Naive B cell (primary cell): ENCODE measurements at regions not wholly inside any gene's neighbourhood (a gene's known extent, or its start where the extent isn't known, plus 50 kb on each side); places are given as distances from the start of the nearest gene placed in this dataset.

Experiments used
- ATAC-seq, 2 donors: fragments of 150-1000 bp; cut with Tn5 transposase; 2 replicates each; pipeline ENCODE4 v1.10.0; 2021; ENCODE audit warnings: low read depth in 2 of 2, mild to moderate bottlenecking in 2 of 2, moderate library complexity in 2 of 2
- DNase-seq: peaks from one replicate; pipeline ENCODE4 v3.0.0; 2022
- H3K27ac Mint-ChIP-seq, 6 donors: one replicate each; pipeline ENCODE4 v1.8.0; 2020 to 2022; ENCODE audit warnings: mild to moderate bottlenecking in 6 of 6, mixed read lengths in 6 of 6, moderate library complexity in 5 of 6, inconsistent platforms in 2 of 6
- H3K27me3 Mint-ChIP-seq, 3 donors: one replicate each; pipeline ENCODE4 v1.8.0; 2021 to 2022; ENCODE audit warnings: mixed read lengths in 3 of 3, mild to moderate bottlenecking in 1 of 3
- H3K36me3 Mint-ChIP-seq, 2 donors: one replicate each; pipeline ENCODE4 v1.8.0; 2020 to 2022; ENCODE audit warnings: mixed read lengths in 2 of 2, inconsistent platforms in 1 of 2, mild to moderate bottlenecking in 1 of 2
- H3K4me1 Mint-ChIP-seq, 3 donors: one replicate each; pipeline ENCODE4 v1.8.0; 2020 to 2022; ENCODE audit warnings: mixed read lengths in 3 of 3, inconsistent platforms in 1 of 3, mild to moderate bottlenecking in 1 of 3, moderate library complexity in 1 of 3
- H3K4me3 Mint-ChIP-seq, 8 donors: one replicate each; pipeline ENCODE4 v1.8.0; 2020 to 2022; ENCODE audit warnings: mild to moderate bottlenecking in 8 of 8, mixed read lengths in 8 of 8, moderate library complexity in 8 of 8, inconsistent platforms in 2 of 8
- H3K9me3 Mint-ChIP-seq, 7 donors: one replicate each; pipeline ENCODE4 v1.8.0; 2020 to 2022; ENCODE audit warnings: mixed read lengths in 7 of 7, mild to moderate bottlenecking in 5 of 7, inconsistent platforms in 2 of 7, moderate library complexity in 1 of 7

- Mint-ChIP-seq H3K4me3 (no peak overlapping the region), H3K9me3 (no peaks in the 10 kb centered on the region), H3K27me3 (peaks cover 7 to 45% (median 9%) of the 10 kb centered on the region in 3 donors), H3K4me1 (no peaks in the 10 kb centered on the region), H3K36me3 (no peaks in the 10 kb centered on the region), H3K27ac (no peak overlapping the region)
- DNase-seq (no peak), ATAC-seq (no peak)
These were observed 174.7 kb downstream of the DHX35 start for GRCh38 chr20:39136798-39137197.

- ATAC-seq (no peak), DNase-seq (no peak)
- H3K9me3 Mint-ChIP-seq: no peaks in the 10 kb centered on the region
- H3K4me1 Mint-ChIP-seq: no peaks in the 10 kb centered on the region
- H3K27me3 Mint-ChIP-seq: peaks cover 7 to 45% (median 9%) of the 10 kb centered on the region in 3 donors
- peak overlapping the region in 1 of 6 donors; percentile 10 for H3K27ac Mint-ChIP-seq
- no peaks in the 10 kb centered on the region for H3K36me3 Mint-ChIP-seq
- H3K4me3 Mint-ChIP-seq: no peak overlapping the region
These were observed 173.9 kb downstream of the DHX35 start for GRCh38 chr20:39135885-39136544.

GRCh38 chr20:39133201-39133600 is 171.1 kb downstream of the DHX35 start:
- Mint-ChIP-seq H3K4me3 (no peak overlapping the region), H3K27me3 (peaks cover 9 to 30% (median 13%) of the 10 kb centered on the region in 3 donors), H3K27ac (no peak overlapping the region), H3K36me3 (no peaks in the 10 kb centered on the region), H3K4me1 (no peaks in the 10 kb centered on the region), H3K9me3 (no peaks in the 10 kb centered on the region)
- DNase-seq (no peak), ATAC-seq (no peak)

- no peaks in the 10 kb centered on the region for H3K36me3 Mint-ChIP-seq
- DNase-seq (no peak), ATAC-seq (no peak)
- H3K4me3 Mint-ChIP-seq: no peak overlapping the region
- H3K4me1 Mint-ChIP-seq: no peaks in the 10 kb centered on the region
- no peaks in the 10 kb centered on the region for H3K9me3 Mint-ChIP-seq
- H3K27ac Mint-ChIP-seq: no peak overlapping the region
- H3K27me3 Mint-ChIP-seq: peaks cover 12 to 30% (median 13%) of the 10 kb centered on the region in 3 donors
These were observed 170.4 kb downstream of the DHX35 start for GRCh38 chr20:39132511-39132910.

GRCh38 chr20:39132093-39132492 is 169.9 kb downstream of the DHX35 start:
- H3K4me3 Mint-ChIP-seq: no peak overlapping the region
- H3K9me3 Mint-ChIP-seq: peaks cover 0 to 2% (median 0%) of the 10 kb centered on the region in 7 donors
- no peaks in the 10 kb centered on the region for H3K4me1 Mint-ChIP-seq
- H3K27me3 Mint-ChIP-seq: peaks cover 7 to 28% (median 13%) of the 10 kb centered on the region in 3 donors
- H3K36me3 Mint-ChIP-seq: no peaks in the 10 kb centered on the region
- no peak overlapping the region for H3K27ac Mint-ChIP-seq
- DNase-seq (no peak), ATAC-seq (no peak)

GRCh38 chr20:39130627-39131026 is 168.5 kb downstream of the DHX35 start:
- H3K27me3 Mint-ChIP-seq: peaks cover 10 to 21% (median 13%) of the 10 kb centered on the region in 3 donors
- no peaks in the 10 kb centered on the region for H3K4me1 Mint-ChIP-seq
- H3K4me3 Mint-ChIP-seq: no peak overlapping the region
- DNase-seq (no peak), ATAC-seq (no peak)
- no peak overlapping the region for H3K27ac Mint-ChIP-seq
- peaks cover 0 to 3% (median 0%) of the 10 kb centered on the region in 7 donors for H3K9me3 Mint-ChIP-seq
- H3K36me3 Mint-ChIP-seq: peaks cover 0 to 6% of the 10 kb centered on the region in 2 donors

- no peak for ATAC-seq
These were observed 167.4 kb downstream of the DHX35 start for GRCh38 chr20:39129523-39129922.

GRCh38 chr20:39124064-39124463 is 161.9 kb downstream of the DHX35 start:
- H3K27ac Mint-ChIP-seq: no peak overlapping the region
- H3K4me1 Mint-ChIP-seq: no peaks in the 10 kb centered on the region
- ATAC-seq: no peak
- H3K36me3 Mint-ChIP-seq: peaks cover 0 to 8% of the 10 kb centered on the region in 2 donors
- no peak overlapping the region for H3K4me3 Mint-ChIP-seq
- H3K9me3 Mint-ChIP-seq: peaks cover 0 to 10% (median 5%) of the 10 kb centered on the region in 7 donors
- DNase-seq: no peak
- H3K27me3 Mint-ChIP-seq: peaks cover 24 to 59% (median 58%) of the 10 kb centered on the region in 3 donors

More at GRCh38 chr20:39129523-39129922, 167.4 kb downstream of the DHX35 start:
- H3K4me1 Mint-ChIP-seq: no peaks in the 10 kb centered on the region
- H3K27ac Mint-ChIP-seq: no peak overlapping the region
- peaks cover 0 to 8% of the 10 kb centered on the region in 2 donors for H3K36me3 Mint-ChIP-seq
- H3K9me3 Mint-ChIP-seq: peaks cover 0 to 10% (median 5%) of the 10 kb centered on the region in 7 donors
- no peak overlapping the region for H3K4me3 Mint-ChIP-seq
- DNase-seq: no peak
- peaks cover 16 to 19% (median 18%) of the 10 kb centered on the region in 3 donors for H3K27me3 Mint-ChIP-seq

GRCh38 chr20:39123185-39123557 is 161.0 kb downstream of the DHX35 start:
- Mint-ChIP-seq H3K27me3 (peaks cover 23 to 66% (median 61%) of the 10 kb centered on the region in 3 donors), H3K27ac (no peak overlapping the region), H3K9me3 (peaks cover 0 to 10% (median 5%) of the 10 kb centered on the region in 7 donors), H3K36me3 (peaks cover 0 to 8% of the 10 kb centered on the region in 2 donors), H3K4me1 (no peaks in the 10 kb centered on the region), H3K4me3 (no peak overlapping the region)
- ATAC-seq: no peak
- no peak for DNase-seq

GRCh38 chr20:39117491-39117890 is 155.3 kb downstream of the DHX35 start:
- no peak overlapping the region for H3K4me3 Mint-ChIP-seq
- no peak overlapping the region for H3K27ac Mint-ChIP-seq
- peaks cover 7 to 63% (median 55%) of the 10 kb centered on the region in 3 donors for H3K27me3 Mint-ChIP-seq
- no peaks in the 10 kb centered on the region for H3K36me3 Mint-ChIP-seq
- H3K4me1 Mint-ChIP-seq: no peaks in the 10 kb centered on the region
- ATAC-seq (no peak), DNase-seq (no peak)
- peaks cover 0 to 8% (median 0%) of the 10 kb centered on the region in 7 donors for H3K9me3 Mint-ChIP-seq

- DNase-seq: no peak
- no peak overlapping the region for H3K27ac Mint-ChIP-seq
- no peaks in the 10 kb centered on the region for H3K36me3 Mint-ChIP-seq
- peaks cover 0 to 8% (median 2%) of the 10 kb centered on the region in 7 donors for H3K9me3 Mint-ChIP-seq
- H3K27me3 Mint-ChIP-seq: peaks cover 13 to 63% (median 55%) of the 10 kb centered on the region in 3 donors
- ATAC-seq: no peak
- no peak overlapping the region for H3K4me3 Mint-ChIP-seq
- H3K4me1 Mint-ChIP-seq: no peaks in the 10 kb centered on the region
These were observed 153.9 kb downstream of the DHX35 start for GRCh38 chr20:39116020-39116419.

GRCh38 chr20:39112178-39112743 is 150.1 kb downstream of the DHX35 start:
- no peak for DNase-seq

GRCh38 chr20:39111359-39112177 is 149.4 kb downstream of the DHX35 start:
- Mint-ChIP-seq H3K4me1 (no peaks in the 10 kb centered on the region), H3K27me3 (peaks cover 30 to 64% (median 63%) of the 10 kb centered on the region in 3 donors), H3K36me3 (no peaks in the 10 kb centered on the region), H3K27ac (no peak overlapping the region), H3K4me3 (peak overlapping the region in 1 of 8 donors; percentile 47), H3K9me3 (peaks cover 0 to 8% (median 3%) of the 10 kb centered on the region in 7 donors)
- no peak for ATAC-seq
- DNase-seq: no peak

More at GRCh38 chr20:39112178-39112743, 150.1 kb downstream of the DHX35 start:
- H3K27me3 Mint-ChIP-seq: peaks cover 28 to 64% (median 62%) of the 10 kb centered on the region in 3 donors
- no peaks in the 10 kb centered on the region for H3K36me3 Mint-ChIP-seq
- H3K9me3 Mint-ChIP-seq: peaks cover 0 to 4% (median 3%) of the 10 kb centered on the region in 7 donors
- no peak overlapping the region for H3K27ac Mint-ChIP-seq
- peak overlapping the region in 1 of 8 donors; percentile 47 for H3K4me3 Mint-ChIP-seq
- no peaks in the 10 kb centered on the region for H3K4me1 Mint-ChIP-seq
- no peak for ATAC-seq
